MM.1S (cell line): ENCODE measurements at regions not wholly inside any gene's neighbourhood (a gene's known extent, or its start where the extent isn't known, plus 50 kb on each side); places are given as distances from the start of the nearest gene placed in this dataset.

ENCODE experiments used
- DNase-seq: peaks from one replicate; pipeline ENCODE4 v3.0.0-alpha.2; 2015
- H2AFZ ChIP-seq: fragments of 300-600 bp; sonication (generic); 2 replicates; pipeline ENCODE4 v1.6.0; 2016; ENCODE audit warnings: antibody characterized with exemption, low read length
- H3F3A ChIP-seq: fragments of 300-600 bp; sonication (generic); 2 replicates; pipeline ENCODE4 v1.6.1; 2016; ENCODE audit warnings: mild to moderate bottlenecking, antibody characterized with exemption, low read length, moderate library complexity, mixed read lengths; ENCODE audit not compliant: insufficient read depth
- H3K27ac ChIP-seq: fragments of 300-600 bp; sonication (generic); 2 replicates; pipeline ENCODE4 v1.5.1; 2016; ENCODE audit warnings: mild to moderate bottlenecking, low read length
- H3K27me3 ChIP-seq: fragments of 300-600 bp; sonication (generic); replicated peaks from 2 replicates; pipeline ENCODE4 v1.6.0; 2016; ENCODE audit warnings: low read length; ENCODE audit not compliant: insufficient read depth
- H3K36me3 ChIP-seq: fragments of 300-600 bp; sonication (generic); replicated peaks from 2 replicates; pipeline ENCODE4 v1.6.1; 2016; ENCODE audit warnings: mild to moderate bottlenecking, low read length, mixed read lengths; ENCODE audit not compliant: insufficient read depth
- H3K4me1 ChIP-seq: fragments of 300-600 bp; sonication (generic); 2 replicates; pipeline ENCODE4 v1.6.1; 2016; ENCODE audit warnings: low read length, mixed read lengths
- H3K4me2 ChIP-seq: fragments of 300-600 bp; sonication (generic); 2 replicates; pipeline ENCODE4 v1.6.0; 2016; ENCODE audit warnings: low read depth, low read length
- H3K4me3 ChIP-seq: fragments of 300-600 bp; sonication (generic); 2 replicates; pipeline ENCODE4 v1.5.1; 2016; ENCODE audit warnings: low read length, mixed read lengths
- H3K79me2 ChIP-seq: fragments of 300-600 bp; sonication (generic); 2 replicates; pipeline ENCODE4 v1.6.1; 2016; ENCODE audit warnings: mixed run types, low read length, mixed read lengths
- H3K9ac ChIP-seq: fragments of 300-600 bp; sonication (generic); 2 replicates; pipeline ENCODE4 v1.6.1; 2016; ENCODE audit warnings: low read length, mixed read lengths
- H3K9me2 ChIP-seq: fragments of 300-600 bp; sonication (generic); replicated peaks from 2 replicates; pipeline ENCODE4 v1.6.1; 2016; ENCODE audit warnings: mild to moderate bottlenecking, low read length, mixed read lengths; ENCODE audit not compliant: insufficient read depth
- H3K9me3 ChIP-seq: fragments of 300-600 bp; sonication (generic); replicated peaks from 2 replicates; pipeline ENCODE4 v1.6.1; 2016; ENCODE audit warnings: mild to moderate bottlenecking, low read length, mixed read lengths; ENCODE audit not compliant: insufficient read depth
- H4K20me1 ChIP-seq: fragments of 300-600 bp; sonication (generic); 2 replicates; pipeline ENCODE4 v1.6.1; 2016; ENCODE audit warnings: mild to moderate bottlenecking, low read length, moderate library complexity, mixed read lengths; ENCODE audit not compliant: insufficient read depth
- EZH2 ChIP-seq: fragments of 300-600 bp; sonication (generic); optimal IDR thresholded peaks from 2 replicates; pipeline ENCODE3; 2017; ENCODE audit warnings: low read depth, mild to moderate bottlenecking, antibody characterized with exemption, low read length, mixed read lengths
- EZH2phosphoT487 ChIP-seq: fragments of 300-600 bp; sonication (generic); IDR thresholded peaks from 2 replicates; pipeline ENCODE4 v1.6.1; 2018; ENCODE audit warnings: antibody characterized with exemption, low read length
- TF ChIP-seq, protein P1 (sequence below): fragments of 300-600 bp; sonication (generic); IDR thresholded peaks from 2 replicates; pipeline ENCODE4 v1.5.1; 2016; ENCODE audit warnings: antibody characterized with exemption, low read length, mixed read lengths

DNA sequence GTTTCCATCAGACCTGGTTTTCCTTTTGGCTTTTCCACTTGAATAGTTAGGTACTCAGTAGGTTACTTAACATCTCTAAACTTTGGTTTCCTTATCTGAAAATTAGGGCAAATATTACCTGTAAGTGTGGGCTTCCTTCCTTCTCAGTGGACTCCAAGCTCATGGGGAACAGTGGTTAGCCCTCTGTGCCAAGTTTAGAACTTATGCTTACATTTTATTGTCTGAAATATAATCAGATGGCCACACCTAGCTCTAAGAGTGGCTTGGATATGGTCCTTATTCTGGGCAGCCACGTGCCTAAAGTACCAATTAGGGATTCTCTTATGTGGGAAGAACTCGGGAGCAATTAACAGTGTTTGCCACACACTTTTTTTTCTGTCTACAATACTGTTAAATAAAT, 133.9 kb downstream of the UCHL1 start:
- H3F3A ChIP-seq = no peaks in the 10 kb centered on the region
- DNase-seq = no peak
- no peaks in the 10 kb centered on the region for H3K4me1 ChIP-seq
- no peak overlapping the region for H3K4me2 ChIP-seq
- no peaks in the 10 kb centered on the region for H3K9me3 ChIP-seq
- H3K9ac ChIP-seq = no peak overlapping the region
- H4K20me1 ChIP-seq = no peaks in the 10 kb centered on the region
- no peak overlapping the region for H3K27ac ChIP-seq
- H3K9me2 ChIP-seq = no peaks in the 10 kb centered on the region
- no peak for TF ChIP-seq EZH2
- no peaks in the 10 kb centered on the region for H3K36me3 ChIP-seq
- H3K4me3 ChIP-seq = no peak overlapping the region
- no peaks in the 10 kb centered on the region for H3K27me3 ChIP-seq
- no peak overlapping the region for H2AFZ ChIP-seq
- H3K79me2 ChIP-seq = no peaks in the 10 kb centered on the region

GRCh38 chr4:41391271-41391670, 134.5 kb downstream of the UCHL1 start:
- H3K4me3 ChIP-seq = no peak overlapping the region
- H2AFZ ChIP-seq = no peak overlapping the region
- no peaks in the 10 kb centered on the region for H3K36me3 ChIP-seq
- no peaks in the 10 kb centered on the region for H3K9me2 ChIP-seq
- H3K27ac ChIP-seq = no peak overlapping the region
- no peak for DNase-seq
- no peaks in the 10 kb centered on the region for H3K4me1 ChIP-seq
- H3F3A ChIP-seq = no peaks in the 10 kb centered on the region
- no peak overlapping the region for H3K9ac ChIP-seq
- H3K79me2 ChIP-seq = no peaks in the 10 kb centered on the region
- no peaks in the 10 kb centered on the region for H3K9me3 ChIP-seq
- no peak overlapping the region for H3K4me2 ChIP-seq
- no peaks in the 10 kb centered on the region for H3K27me3 ChIP-seq
- TF ChIP-seq EZH2phosphoT487 = no peak
- no peak for TF ChIP-seq EZH2
- TF ChIP-seq, protein P1, sequence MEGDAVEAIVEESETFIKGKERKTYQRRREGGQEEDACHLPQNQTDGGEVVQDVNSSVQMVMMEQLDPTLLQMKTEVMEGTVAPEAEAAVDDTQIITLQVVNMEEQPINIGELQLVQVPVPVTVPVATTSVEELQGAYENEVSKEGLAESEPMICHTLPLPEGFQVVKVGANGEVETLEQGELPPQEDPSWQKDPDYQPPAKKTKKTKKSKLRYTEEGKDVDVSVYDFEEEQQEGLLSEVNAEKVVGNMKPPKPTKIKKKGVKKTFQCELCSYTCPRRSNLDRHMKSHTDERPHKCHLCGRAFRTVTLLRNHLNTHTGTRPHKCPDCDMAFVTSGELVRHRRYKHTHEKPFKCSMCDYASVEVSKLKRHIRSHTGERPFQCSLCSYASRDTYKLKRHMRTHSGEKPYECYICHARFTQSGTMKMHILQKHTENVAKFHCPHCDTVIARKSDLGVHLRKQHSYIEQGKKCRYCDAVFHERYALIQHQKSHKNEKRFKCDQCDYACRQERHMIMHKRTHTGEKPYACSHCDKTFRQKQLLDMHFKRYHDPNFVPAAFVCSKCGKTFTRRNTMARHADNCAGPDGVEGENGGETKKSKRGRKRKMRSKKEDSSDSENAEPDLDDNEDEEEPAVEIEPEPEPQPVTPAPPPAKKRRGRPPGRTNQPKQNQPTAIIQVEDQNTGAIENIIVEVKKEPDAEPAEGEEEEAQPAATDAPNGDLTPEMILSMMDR = no peak
- no peaks in the 10 kb centered on the region for H4K20me1 ChIP-seq

DNA sequence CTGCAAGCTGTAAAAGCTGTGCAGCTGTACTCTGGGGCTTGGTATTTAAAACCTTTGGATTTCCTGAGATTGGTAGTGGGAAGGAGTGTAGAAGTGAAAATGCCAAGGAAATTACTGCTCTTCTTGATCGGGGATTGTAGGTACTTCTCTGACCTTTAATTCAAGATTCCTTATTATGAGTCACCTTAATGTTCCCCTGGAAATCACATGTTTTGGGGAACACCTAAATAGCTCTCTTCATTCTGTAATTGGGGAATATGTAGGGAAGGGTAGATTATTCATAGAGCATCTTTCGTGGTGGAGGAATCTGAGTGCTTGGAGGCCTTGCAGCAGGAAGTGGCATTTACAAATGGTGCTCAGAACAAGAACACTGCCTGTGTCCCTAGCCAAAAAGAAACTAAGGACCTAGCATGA, 137.8 kb downstream of the UCHL1 start:
- Histone ChIP-seq H3K4me1 (no peaks in the 10 kb centered on the region), H3K79me2 (no peaks in the 10 kb centered on the region), H3K4me2 (no peak overlapping the region), H3K9me2 (no peaks in the 10 kb centered on the region), H3K27ac (no peak overlapping the region), H2AFZ (no peak overlapping the region), H3F3A (no peaks in the 10 kb centered on the region), H4K20me1 (no peaks in the 10 kb centered on the region), H3K27me3 (no peaks in the 10 kb centered on the region), H3K4me3 (no peak overlapping the region), H3K36me3 (no peaks in the 10 kb centered on the region), H3K9ac (no peak overlapping the region), H3K9me3 (no peaks in the 10 kb centered on the region)
- no peak for DNase-seq
- TF ChIP-seq, protein P1 = no peak
- TF ChIP-seq EZH2phosphoT487 (no peak), EZH2 (no peak)

- Histone ChIP-seq H3K9me2 (no peaks in the 10 kb centered on the region), H3K79me2 (no peaks in the 10 kb centered on the region), H3F3A (no peaks in the 10 kb centered on the region), H3K4me3 (no peak overlapping the region), H3K9ac (no peak overlapping the region), H2AFZ (no peak overlapping the region), H3K4me2 (no peak overlapping the region), H3K27ac (no peak overlapping the region), H3K4me1 (no peaks in the 10 kb centered on the region), H3K9me3 (no peaks in the 10 kb centered on the region), H3K27me3 (no peaks in the 10 kb centered on the region), H3K36me3 (no peaks in the 10 kb centered on the region), H4K20me1 (no peaks in the 10 kb centered on the region)
- TF ChIP-seq EZH2phosphoT487 (no peak), EZH2 (no peak)
- TF ChIP-seq, protein P1 = no peak
- no peak for DNase-seq
These were observed 139.5 kb downstream of the UCHL1 start for GRCh38 chr4:41396214-41396613.
